Upper lobe of left lung (tissue), 4 donors: ENCODE measurements at regions not wholly inside any gene's neighbourhood (a gene's known extent, or its start where the extent isn't known, plus 50 kb on each side); places are given as distances from the start of the nearest gene placed in this dataset.

ENCODE experiments used
- CTCF ChIP-seq, 6 experiments: fragments of 450-650 bp in 4 of 6; fragments of 200-600 bp in 2 of 6; sonication (generic) in 2 of 6; IDR thresholded peaks; one replicate each; pipeline ENCODE4 v1.5.1; 2016 to 2019; ENCODE audit warnings: antibody characterized with exemption in 6 of 6
- EP300 ChIP-seq, 4 donors: sonication (generic); formaldehyde crosslinking; IDR thresholded peaks; one replicate each; pipeline ENCODE4 v1.5.1; 2017; ENCODE audit warnings: antibody characterized with exemption in 4 of 4, control low read depth in 2 of 4

- no peak for TF ChIP-seq EP300 (IDR thresholded peaks at IDR 0.05)
- TF ChIP-seq CTCF (IDR thresholded peaks at IDR 0.05) = no peak
Observed at GRCh38 chr4:103773691-103774231, 54.0 kb upstream of the TACR3 start.
